ENCODE measurements at regions not wholly inside any gene's neighbourhood (a gene's known extent, or its start where the extent isn't known, plus 50 kb on each side); places are given as distances from the start of the nearest gene placed in this dataset.

GRCh38 chr12:103086471-103086870, 129.0 kb downstream of the ASCL1 start:
- TF ChIP-seq SRSF1 (IDR thresholded peaks at IDR 0.05; ENCODE audit: low read depth, low read length) = no peak
- TF ChIP-seq POLR2A (conservative IDR thresholded peaks at IDR 0.05) = no peak
- no peak for TF ChIP-seq CTCF (IDR thresholded peaks at IDR 0.05 in 2 of 3, conservative IDR thresholded peaks at IDR 0.05 in 1 of 3; ENCODE audit: insufficient read depth in 2 of 3, low read depth in 1 of 3, low read length in 3 of 3)
